ENCODE measurements at regions not wholly inside any gene's neighbourhood (a gene's known extent, or its start where the extent isn't known, plus 50 kb on each side); places are given as distances from the start of the nearest gene placed in this dataset.

DNA sequence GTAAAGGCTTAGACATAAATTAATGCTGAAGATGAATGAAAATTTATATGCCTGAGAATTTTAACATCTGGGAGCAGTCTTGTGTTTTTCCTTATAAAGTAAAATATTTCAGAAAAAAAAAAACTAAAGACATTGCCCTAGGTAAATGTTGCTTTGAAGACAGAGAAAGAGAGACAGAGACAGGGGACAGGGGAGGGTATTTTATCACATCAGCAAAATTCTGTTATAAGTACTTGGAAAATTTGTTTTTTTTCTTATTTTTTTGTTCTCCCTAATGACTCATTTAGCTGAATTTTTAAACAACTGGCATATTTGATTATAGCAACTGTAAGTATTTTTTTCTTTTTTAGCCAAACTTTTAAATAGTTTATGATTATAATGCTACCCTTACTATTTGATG is 1540.6 kb upstream of the GBE1 start:
- H3K4me3 ChIP-seq (ENCODE audit: low read length): no peak overlapping the region
- no peak overlapping the region for H3K4ac ChIP-seq (ENCODE audit: low read depth, low read length)
- no peaks in the 10 kb centered on the region for H3K4me1 ChIP-seq (ENCODE audit: control insufficient read depth, low read depth, low read length)
- H3K18ac ChIP-seq (ENCODE audit: low read length): no peak overlapping the region
- H3K56ac ChIP-seq (ENCODE audit: low read length): no peak overlapping the region
- H3K27ac ChIP-seq (ENCODE audit: low read depth, low read length): no peak overlapping the region
- no peaks in the 10 kb centered on the region for H3K79me2 ChIP-seq (ENCODE audit: control insufficient read depth, insufficient read depth, low read length)
- no peak overlapping the region for H2BK15ac ChIP-seq (replicated peaks; ENCODE audit: low read depth)
- H2AK5ac ChIP-seq (ENCODE audit: low read length): no peak overlapping the region
- no peak overlapping the region for H4K5ac ChIP-seq (ENCODE audit: low read length)
- no peak overlapping the region for H3K9ac ChIP-seq (ENCODE audit: low read length)
- H3K36me3 ChIP-seq (ENCODE audit: control insufficient read depth, insufficient read depth, low read length): no peaks in the 10 kb centered on the region
- H4K8ac ChIP-seq (ENCODE audit: low read depth, low read length): no peak overlapping the region
- no peaks in the 10 kb centered on the region for H3K27me3 ChIP-seq (ENCODE audit: insufficient read depth, low read length, poor library complexity)
- no peak overlapping the region for H2BK120ac ChIP-seq (ENCODE audit: low read depth, low read length)
- H2BK5ac ChIP-seq (ENCODE audit: low read length): no peak overlapping the region
- no peak overlapping the region for H3K4me2 ChIP-seq (ENCODE audit: low read length)
- H3K79me1 ChIP-seq (ENCODE audit: low read length): no peaks in the 10 kb centered on the region
- DNase-seq: no peak
- no peak overlapping the region for H3K23ac ChIP-seq (ENCODE audit: low read length)

GRCh38 chr3:83317605-83318004 is 1556.2 kb upstream of the GBE1 start:
- Histone ChIP-seq H3K18ac (ENCODE audit: low read length) (no peak overlapping the region), H3K27me3 (ENCODE audit: insufficient read depth, low read length, poor library complexity) (no peaks in the 10 kb centered on the region), H2BK5ac (ENCODE audit: low read length) (no peak overlapping the region), H2AK5ac (ENCODE audit: low read length) (no peak overlapping the region), H3K9ac (ENCODE audit: low read length) (no peak overlapping the region), H3K4ac (ENCODE audit: low read depth, low read length) (no peak overlapping the region), H3K4me1 (ENCODE audit: control insufficient read depth, low read depth, low read length) (no peaks in the 10 kb centered on the region), H3K56ac (ENCODE audit: low read length) (no peak overlapping the region), H3K4me3 (ENCODE audit: low read length) (no peak overlapping the region), H4K5ac (ENCODE audit: low read length) (no peak overlapping the region), H3K36me3 (ENCODE audit: control insufficient read depth, insufficient read depth, low read length) (no peaks in the 10 kb centered on the region), H3K23ac (ENCODE audit: low read length) (no peak overlapping the region), H3K27ac (ENCODE audit: low read depth, low read length) (no peak overlapping the region), H3K4me2 (ENCODE audit: low read length) (no peak overlapping the region), H3K79me2 (ENCODE audit: control insufficient read depth, insufficient read depth, low read length) (no peaks in the 10 kb centered on the region), H2BK120ac (ENCODE audit: low read depth, low read length) (no peak overlapping the region), H4K8ac (ENCODE audit: low read depth, low read length) (no peak overlapping the region), H3K79me1 (ENCODE audit: low read length) (no peaks in the 10 kb centered on the region), H2BK15ac (replicated peaks; ENCODE audit: low read depth) (no peak overlapping the region)
- no CpG with 5 or more reads among the region's 3 CpGs for WGBS (ENCODE audit: extremely low coverage, insufficient coverage, low lambda C conversion rate)
- peak; percentile 42 for DNase-seq

- Histone ChIP-seq H3K27ac (ENCODE audit: low read depth, low read length) (no peak overlapping the region), H3K27me3 (ENCODE audit: insufficient read depth, low read length, poor library complexity) (no peaks in the 10 kb centered on the region), H3K4me2 (ENCODE audit: low read length) (no peak overlapping the region), H3K4ac (ENCODE audit: low read depth, low read length) (no peak overlapping the region), H4K8ac (ENCODE audit: low read depth, low read length) (no peak overlapping the region), H3K4me3 (ENCODE audit: low read length) (no peak overlapping the region), H3K23ac (ENCODE audit: low read length) (no peak overlapping the region), H3K9ac (ENCODE audit: low read length) (no peak overlapping the region), H3K4me1 (ENCODE audit: control insufficient read depth, low read depth, low read length) (no peaks in the 10 kb centered on the region), H2BK5ac (ENCODE audit: low read length) (no peak overlapping the region), H3K36me3 (ENCODE audit: control insufficient read depth, insufficient read depth, low read length) (no peaks in the 10 kb centered on the region), H2AK5ac (ENCODE audit: low read length) (no peak overlapping the region), H3K56ac (ENCODE audit: low read length) (no peak overlapping the region), H2BK15ac (replicated peaks; ENCODE audit: low read depth) (no peak overlapping the region), H2BK120ac (ENCODE audit: low read depth, low read length) (no peak overlapping the region), H3K18ac (ENCODE audit: low read length) (no peak overlapping the region), H3K79me1 (ENCODE audit: low read length) (no peaks in the 10 kb centered on the region), H3K79me2 (ENCODE audit: control insufficient read depth, insufficient read depth, low read length) (no peaks in the 10 kb centered on the region), H4K5ac (ENCODE audit: low read length) (no peak overlapping the region)
- DNase-seq: no peak
These were observed 1559.3 kb upstream of the GBE1 start for GRCh38 chr3:83320726-83321125.

DNA sequence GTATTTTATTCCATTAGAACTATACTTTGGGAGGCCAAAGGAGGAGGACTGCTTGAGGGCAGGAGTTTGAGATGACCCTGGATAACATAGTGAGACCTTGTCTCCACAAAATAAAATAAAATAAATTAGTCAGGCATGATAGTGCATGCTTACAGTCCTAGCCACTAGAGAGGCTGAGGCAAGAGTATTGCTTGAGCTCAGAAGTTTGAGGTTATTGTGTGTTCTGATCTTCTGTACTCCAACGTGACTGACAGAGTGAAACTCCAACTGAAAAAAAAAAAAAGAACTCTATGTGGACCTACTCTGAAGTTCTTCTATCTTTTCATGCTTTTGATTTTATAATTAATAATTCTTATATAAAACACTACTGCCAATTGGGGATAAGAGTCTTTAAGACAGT is 1560.0 kb upstream of the GBE1 start:
- Histone ChIP-seq H3K36me3 (ENCODE audit: control insufficient read depth, insufficient read depth, low read length) (no peaks in the 10 kb centered on the region), H3K9ac (ENCODE audit: low read length) (no peak overlapping the region), H3K56ac (ENCODE audit: low read length) (no peak overlapping the region), H3K79me1 (ENCODE audit: low read length) (no peaks in the 10 kb centered on the region), H3K27me3 (ENCODE audit: insufficient read depth, low read length, poor library complexity) (no peaks in the 10 kb centered on the region), H3K79me2 (ENCODE audit: control insufficient read depth, insufficient read depth, low read length) (no peaks in the 10 kb centered on the region), H3K4me1 (ENCODE audit: control insufficient read depth, low read depth, low read length) (no peaks in the 10 kb centered on the region), H3K4ac (ENCODE audit: low read depth, low read length) (no peak overlapping the region), H3K4me2 (ENCODE audit: low read length) (no peak overlapping the region), H3K18ac (ENCODE audit: low read length) (no peak overlapping the region), H2AK5ac (ENCODE audit: low read length) (no peak overlapping the region), H4K5ac (ENCODE audit: low read length) (no peak overlapping the region), H3K27ac (ENCODE audit: low read depth, low read length) (no peak overlapping the region), H2BK120ac (ENCODE audit: low read depth, low read length) (no peak overlapping the region), H3K23ac (ENCODE audit: low read length) (no peak overlapping the region), H3K4me3 (ENCODE audit: low read length) (no peak overlapping the region), H2BK15ac (replicated peaks; ENCODE audit: low read depth) (no peak overlapping the region), H4K8ac (ENCODE audit: low read depth, low read length) (no peak overlapping the region), H2BK5ac (ENCODE audit: low read length) (no peak overlapping the region)
- no peak for DNase-seq
- no CpG with 5 or more reads among the region's 1 CpG for WGBS (ENCODE audit: extremely low coverage, insufficient coverage, low lambda C conversion rate)

DNA sequence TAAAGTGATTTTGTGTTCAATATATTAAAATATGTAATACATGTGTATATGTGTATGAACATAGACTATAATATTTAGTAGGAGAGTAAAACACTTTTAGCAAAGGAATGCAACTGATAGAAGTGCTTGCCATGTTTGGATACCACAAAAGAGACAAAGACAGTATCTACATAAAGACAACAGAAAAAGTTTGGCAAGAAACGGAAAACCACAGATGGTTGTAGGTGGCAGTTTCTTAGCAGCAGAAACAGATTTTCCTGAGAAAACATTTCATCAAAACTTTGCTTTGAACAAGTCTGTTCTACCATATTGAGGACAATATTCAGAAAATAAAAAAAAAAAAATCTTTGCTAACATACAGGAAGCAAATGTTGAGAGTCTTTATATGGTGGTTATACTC is 1560.4 kb upstream of the GBE1 start:
- Histone ChIP-seq H3K4me2 (ENCODE audit: low read length) (no peak overlapping the region), H2BK120ac (ENCODE audit: low read depth, low read length) (no peak overlapping the region), H3K9ac (ENCODE audit: low read length) (no peak overlapping the region), H3K79me1 (ENCODE audit: low read length) (no peaks in the 10 kb centered on the region), H3K56ac (ENCODE audit: low read length) (no peak overlapping the region), H3K27ac (ENCODE audit: low read depth, low read length) (no peak overlapping the region), H3K27me3 (ENCODE audit: insufficient read depth, low read length, poor library complexity) (no peaks in the 10 kb centered on the region), H3K79me2 (ENCODE audit: control insufficient read depth, insufficient read depth, low read length) (no peaks in the 10 kb centered on the region), H2BK15ac (replicated peaks; ENCODE audit: low read depth) (no peak overlapping the region), H4K5ac (ENCODE audit: low read length) (no peak overlapping the region), H2BK5ac (ENCODE audit: low read length) (no peak overlapping the region), H3K4ac (ENCODE audit: low read depth, low read length) (no peak overlapping the region), H4K8ac (ENCODE audit: low read depth, low read length) (no peak overlapping the region), H3K23ac (ENCODE audit: low read length) (no peak overlapping the region), H3K4me1 (ENCODE audit: control insufficient read depth, low read depth, low read length) (no peaks in the 10 kb centered on the region), H3K36me3 (ENCODE audit: control insufficient read depth, insufficient read depth, low read length) (no peaks in the 10 kb centered on the region), H3K18ac (ENCODE audit: low read length) (no peak overlapping the region), H3K4me3 (ENCODE audit: low read length) (no peak overlapping the region), H2AK5ac (ENCODE audit: low read length) (no peak overlapping the region)
- no CpG with 5 or more reads among the region's 1 CpG for WGBS (ENCODE audit: extremely low coverage, insufficient coverage, low lambda C conversion rate)
- DNase-seq: no peak

- Histone ChIP-seq H3K79me1 (ENCODE audit: low read length) (no peaks in the 10 kb centered on the region), H4K5ac (ENCODE audit: low read length) (no peak overlapping the region), H3K27me3 (ENCODE audit: insufficient read depth, low read length, poor library complexity) (no peaks in the 10 kb centered on the region), H2BK120ac (ENCODE audit: low read depth, low read length) (no peak overlapping the region), H3K18ac (ENCODE audit: low read length) (no peak overlapping the region), H3K4me2 (ENCODE audit: low read length) (no peak overlapping the region), H3K4ac (ENCODE audit: low read depth, low read length) (no peak overlapping the region), H3K79me2 (ENCODE audit: control insufficient read depth, insufficient read depth, low read length) (no peaks in the 10 kb centered on the region), H2BK5ac (ENCODE audit: low read length) (no peak overlapping the region), H2AK5ac (ENCODE audit: low read length) (no peak overlapping the region), H3K9ac (ENCODE audit: low read length) (no peak overlapping the region), H3K23ac (ENCODE audit: low read length) (no peak overlapping the region), H3K56ac (ENCODE audit: low read length) (no peak overlapping the region), H3K4me1 (ENCODE audit: control insufficient read depth, low read depth, low read length) (no peaks in the 10 kb centered on the region), H3K27ac (ENCODE audit: low read depth, low read length) (no peak overlapping the region), H4K8ac (ENCODE audit: low read depth, low read length) (peak overlapping the region; percentile 65), H3K4me3 (ENCODE audit: low read length) (no peak overlapping the region), H3K36me3 (ENCODE audit: control insufficient read depth, insufficient read depth, low read length) (no peaks in the 10 kb centered on the region), H2BK15ac (replicated peaks; ENCODE audit: low read depth) (no peak overlapping the region)
- DNase-seq: peak; percentile 53
- no CpG with 5 or more reads among the region's 2 CpGs for WGBS (ENCODE audit: extremely low coverage, insufficient coverage, low lambda C conversion rate)
These were observed 1592.8 kb upstream of the GBE1 start for GRCh38 chr3:83354205-83354604.

Data from mesendoderm (in vitro differentiated cells).